H1 (cell line): ENCODE measurements at regions not wholly inside any gene's neighbourhood (a gene's known extent, or its start where the extent isn't known, plus 50 kb on each side); places are given as distances from the start of the nearest gene placed in this dataset.

Experiments used
- CREB1 ChIP-seq: IDR thresholded peaks from 2 replicates; pipeline ENCODE4 v1.6.1; 2012; ENCODE audit warnings: inconsistent platforms
- E2F6 ChIP-seq: IDR thresholded peaks from 2 replicates; pipeline ENCODE4 v1.6.1; 2012; ENCODE audit warnings: inconsistent platforms
- JUN ChIP-seq: IDR thresholded peaks from 2 replicates; pipeline ENCODE4 v1.6.1; 2011; ENCODE audit warnings: low read depth, mild to moderate bottlenecking, improper control_type of control experiment, low read length
- MAX ChIP-seq: IDR thresholded peaks from 2 replicates; pipeline ENCODE4 v1.6.1; 2012; ENCODE audit warnings: inconsistent platforms
- SIN3A ChIP-seq, 2 experiments: IDR thresholded peaks in 1 of 2; conservative IDR thresholded peaks in 1 of 2; 2 replicates each; pipeline ENCODE4 v1.6.1; 2011 to 2012; ENCODE audit warnings: low read length in 2 of 2, improper control_type of control experiment in 1 of 2, low read depth in 1 of 2, mild to moderate bottlenecking in 1 of 2

GRCh38 chr14:61891810-61892209 lies 129.6 kb downstream of the SNAPC1 start (continued):
- TF ChIP-seq E2F6, result no peak
- no peak for TF ChIP-seq CREB1
- no peak for TF ChIP-seq JUN
- TF ChIP-seq SIN3A (conservative IDR thresholded peaks at IDR 0.05 in 1 of 2, IDR thresholded peaks at IDR 0.05 in 1 of 2; ENCODE audit: low read depth in 1 of 2, low read length in 2 of 2), result no peak
- TF ChIP-seq MAX, result no peak
